ENCODE measurements at regions not wholly inside any gene's neighbourhood (a gene's known extent, or its start where the extent isn't known, plus 50 kb on each side); places are given as distances from the start of the nearest gene placed in this dataset.

DNA sequence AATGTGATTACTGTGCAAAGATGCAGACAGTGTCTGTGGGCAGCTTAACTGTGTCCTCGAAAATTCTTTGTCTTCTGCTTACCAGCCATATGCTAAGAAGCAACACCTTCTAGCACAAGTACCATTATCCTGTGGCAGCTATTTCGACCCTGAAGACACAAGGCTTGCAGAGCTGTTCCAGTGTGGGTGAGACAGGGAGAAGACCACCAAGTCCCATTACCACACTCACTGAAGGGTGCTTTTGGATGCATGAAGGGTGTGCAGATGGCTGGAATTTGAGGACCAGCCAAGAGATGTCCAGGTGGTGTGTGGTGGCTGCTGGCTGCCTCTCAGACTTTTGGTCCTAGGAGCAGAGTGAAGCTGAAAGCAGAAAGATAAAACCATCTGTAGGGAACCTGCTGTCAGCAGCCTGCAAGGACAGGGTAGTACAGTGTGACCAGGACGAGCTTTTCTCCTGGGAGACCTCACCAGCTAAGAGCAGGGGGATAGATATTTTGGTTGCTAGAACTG, 161.8 kb downstream of the ICE1 start:
- TF ChIP-seq, protein P1, sequence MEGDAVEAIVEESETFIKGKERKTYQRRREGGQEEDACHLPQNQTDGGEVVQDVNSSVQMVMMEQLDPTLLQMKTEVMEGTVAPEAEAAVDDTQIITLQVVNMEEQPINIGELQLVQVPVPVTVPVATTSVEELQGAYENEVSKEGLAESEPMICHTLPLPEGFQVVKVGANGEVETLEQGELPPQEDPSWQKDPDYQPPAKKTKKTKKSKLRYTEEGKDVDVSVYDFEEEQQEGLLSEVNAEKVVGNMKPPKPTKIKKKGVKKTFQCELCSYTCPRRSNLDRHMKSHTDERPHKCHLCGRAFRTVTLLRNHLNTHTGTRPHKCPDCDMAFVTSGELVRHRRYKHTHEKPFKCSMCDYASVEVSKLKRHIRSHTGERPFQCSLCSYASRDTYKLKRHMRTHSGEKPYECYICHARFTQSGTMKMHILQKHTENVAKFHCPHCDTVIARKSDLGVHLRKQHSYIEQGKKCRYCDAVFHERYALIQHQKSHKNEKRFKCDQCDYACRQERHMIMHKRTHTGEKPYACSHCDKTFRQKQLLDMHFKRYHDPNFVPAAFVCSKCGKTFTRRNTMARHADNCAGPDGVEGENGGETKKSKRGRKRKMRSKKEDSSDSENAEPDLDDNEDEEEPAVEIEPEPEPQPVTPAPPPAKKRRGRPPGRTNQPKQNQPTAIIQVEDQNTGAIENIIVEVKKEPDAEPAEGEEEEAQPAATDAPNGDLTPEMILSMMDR (conservative IDR thresholded peaks at IDR 0.05; ENCODE audit: low read depth, low read length) = no peak
- no peak for TF ChIP-seq EZH2 (IDR thresholded peaks at IDR 0.05; ENCODE audit: borderline replicate concordance, low read depth, low read length, poor library complexity, severe bottlenecking)
